ENCODE measurements at regions not wholly inside any gene's neighbourhood (a gene's known extent, or its start where the extent isn't known, plus 50 kb on each side); places are given as distances from the start of the nearest gene placed in this dataset.

DNA sequence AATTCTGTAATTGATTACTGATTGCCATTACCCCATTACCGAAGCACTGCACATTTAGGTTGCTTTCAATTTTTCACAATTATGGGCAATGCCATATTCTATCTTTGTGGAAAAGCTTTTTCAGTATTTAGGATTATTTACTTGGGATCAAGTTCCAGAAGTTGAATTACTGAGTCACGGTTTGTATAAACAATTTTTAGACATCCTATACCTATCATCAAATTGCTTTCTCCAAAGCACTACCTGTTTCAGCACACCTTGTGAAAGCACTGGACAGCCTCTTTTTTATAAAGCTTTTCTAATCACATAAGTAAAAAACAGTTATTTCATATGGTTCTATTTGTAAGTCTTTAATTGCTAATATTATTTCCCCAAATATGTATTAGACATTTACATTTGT, 221.5 kb upstream of the CAND1 start:
- Mint-ChIP-seq H3K27ac (no peak overlapping the region), H3K9me3 (no peaks in the 10 kb centered on the region; a peak in 1 of 5 replicates), H3K27me3 (ENCODE audit: low read depth) (no peaks in the 10 kb centered on the region), H3K4me3 (no peak overlapping the region), H3K4me1 (peaks cover 19 to 26% of the 10 kb centered on the region in 2 experiments), H3K36me3 (ENCODE audit: insufficient read depth in 1 of 3, low read depth in 3 of 3) (no peaks in the 10 kb centered on the region)
- Histone ChIP-seq H2AFZ (ENCODE audit: low read length) (no peak overlapping the region), H2BK20ac (ENCODE audit: low read depth, low read length, poor library complexity, severe bottlenecking) (no peak overlapping the region), H4K8ac (replicated peaks; ENCODE audit: insufficient read length, low read depth, low read length) (no peak overlapping the region), H3K23me2 (ENCODE audit: insufficient read length, low read depth, low read length, poor library complexity, severe bottlenecking) (no peaks in the 10 kb centered on the region), H2AK5ac (ENCODE audit: insufficient read length, low read length) (no peak overlapping the region), H2BK12ac (ENCODE audit: insufficient read length, low read depth, low read length) (no peak overlapping the region), H3K79me2 (ENCODE audit: insufficient read depth, low read length) (peaks cover 2% of the 10 kb centered on the region; the same call in 1 of the 2 replicates), H2BK15ac (ENCODE audit: low read depth, low read length) (no peak overlapping the region), H3K56ac (ENCODE audit: insufficient read length, low read depth, low read length) (no peak overlapping the region), H2BK5ac (ENCODE audit: insufficient read length, low read length) (no peak overlapping the region), H3K27me3 (ENCODE audit: insufficient read depth, low read length) (no peaks in the 10 kb centered on the region), H3K23ac (ENCODE audit: insufficient read length, low read depth, low read length) (no peak overlapping the region), H3K79me1 (ENCODE audit: insufficient read depth, low read depth, low read length, poor library complexity, severe bottlenecking) (no peaks in the 10 kb centered on the region), H4K20me1 (ENCODE audit: control insufficient read depth, insufficient read depth, insufficient read length) (no peaks in the 10 kb centered on the region), H3K14ac (ENCODE audit: insufficient read depth, low read length) (no peak overlapping the region), H4K5ac (ENCODE audit: insufficient read length, low read depth, low read length) (no peak overlapping the region), H3K9ac (ENCODE audit: extremely low read depth, insufficient read length, low read length) (no peak overlapping the region), H3K9me3 (ENCODE audit: control insufficient read depth, low read depth, low read length) (no peaks in the 10 kb centered on the region), H4K91ac (ENCODE audit: insufficient read length, low read depth, low read length) (no peak overlapping the region), H3K4me1 (ENCODE audit: insufficient read depth, low read length) (peaks cover 2% of the 10 kb centered on the region; the same call in 1 of the 2 replicates), H3K18ac (ENCODE audit: insufficient read length, low read depth, low read length) (no peak overlapping the region), H2BK120ac (ENCODE audit: low read depth, low read length, poor library complexity, severe bottlenecking) (no peak overlapping the region), H3K4me2 (ENCODE audit: insufficient read depth, insufficient read length, low read length) (no peak overlapping the region), H3K4ac (ENCODE audit: low read depth, low read length) (no peak overlapping the region), H3K27ac (ENCODE audit: insufficient read length, low read depth, low read length) (no peak overlapping the region), H3T11ph (ENCODE audit: low read length) (no peak overlapping the region)
- no peak for DNase-seq
- TF ChIP-seq, protein P1, sequence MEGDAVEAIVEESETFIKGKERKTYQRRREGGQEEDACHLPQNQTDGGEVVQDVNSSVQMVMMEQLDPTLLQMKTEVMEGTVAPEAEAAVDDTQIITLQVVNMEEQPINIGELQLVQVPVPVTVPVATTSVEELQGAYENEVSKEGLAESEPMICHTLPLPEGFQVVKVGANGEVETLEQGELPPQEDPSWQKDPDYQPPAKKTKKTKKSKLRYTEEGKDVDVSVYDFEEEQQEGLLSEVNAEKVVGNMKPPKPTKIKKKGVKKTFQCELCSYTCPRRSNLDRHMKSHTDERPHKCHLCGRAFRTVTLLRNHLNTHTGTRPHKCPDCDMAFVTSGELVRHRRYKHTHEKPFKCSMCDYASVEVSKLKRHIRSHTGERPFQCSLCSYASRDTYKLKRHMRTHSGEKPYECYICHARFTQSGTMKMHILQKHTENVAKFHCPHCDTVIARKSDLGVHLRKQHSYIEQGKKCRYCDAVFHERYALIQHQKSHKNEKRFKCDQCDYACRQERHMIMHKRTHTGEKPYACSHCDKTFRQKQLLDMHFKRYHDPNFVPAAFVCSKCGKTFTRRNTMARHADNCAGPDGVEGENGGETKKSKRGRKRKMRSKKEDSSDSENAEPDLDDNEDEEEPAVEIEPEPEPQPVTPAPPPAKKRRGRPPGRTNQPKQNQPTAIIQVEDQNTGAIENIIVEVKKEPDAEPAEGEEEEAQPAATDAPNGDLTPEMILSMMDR (conservative IDR thresholded peaks at IDR 0.05), result no peak
- no CpG with 5 or more reads among the region's 2 CpGs for WGBS (ENCODE audit: extremely low coverage, insufficient read length, low lambda C conversion rate)
